NCI-H2171 treated with DMSO at 0.1 percent for 48 hours (cell line): ENCODE measurements at regions not wholly inside any gene's neighbourhood (a gene's known extent, or its start where the extent isn't known, plus 50 kb on each side); places are given as distances from the start of the nearest gene placed in this dataset.

Source experiments
- DNase-seq: peaks from one replicate; lab custom pipeline; 2025; lab: John Stamatoyannopoulos, UW

DNA sequence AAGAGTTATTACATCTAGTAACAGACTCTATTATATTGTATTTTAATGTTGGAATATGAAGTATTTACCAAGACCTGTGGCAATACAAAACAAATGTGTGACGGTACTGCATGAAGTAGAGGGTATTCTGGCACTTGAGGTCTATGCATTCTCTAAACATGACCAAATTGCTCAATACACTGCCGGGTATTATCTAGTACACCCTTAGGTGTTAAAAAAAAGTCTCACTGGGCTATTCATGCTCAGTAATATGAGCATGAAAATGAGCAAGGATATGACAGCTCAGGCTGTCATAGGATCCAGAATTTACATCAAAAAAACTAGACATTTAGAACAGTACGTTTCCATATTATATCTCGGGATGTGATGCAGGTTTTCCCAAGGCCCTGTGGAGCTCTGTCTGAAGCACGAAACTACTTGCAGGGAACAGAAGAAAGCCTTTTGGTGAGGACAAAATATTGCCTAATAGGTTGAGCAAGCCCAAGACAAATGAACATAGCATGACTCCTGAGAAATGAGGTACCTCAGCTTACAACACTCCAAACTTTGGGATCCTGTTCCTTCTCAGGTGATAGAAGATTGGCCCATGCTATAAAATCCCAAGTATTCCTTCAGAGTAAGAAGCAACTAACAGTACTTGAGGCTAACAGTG is 74.1 kb upstream of the MAOA start:
- DNase-seq = no peak

GRCh38 chrX:43582540-43582913 is 73.6 kb upstream of the MAOA start:
- DNase-seq = no peak

- DNase-seq = no peak
Observed at GRCh38 chrX:43585922-43586321, 70.2 kb upstream of the MAOA start.

DNA sequence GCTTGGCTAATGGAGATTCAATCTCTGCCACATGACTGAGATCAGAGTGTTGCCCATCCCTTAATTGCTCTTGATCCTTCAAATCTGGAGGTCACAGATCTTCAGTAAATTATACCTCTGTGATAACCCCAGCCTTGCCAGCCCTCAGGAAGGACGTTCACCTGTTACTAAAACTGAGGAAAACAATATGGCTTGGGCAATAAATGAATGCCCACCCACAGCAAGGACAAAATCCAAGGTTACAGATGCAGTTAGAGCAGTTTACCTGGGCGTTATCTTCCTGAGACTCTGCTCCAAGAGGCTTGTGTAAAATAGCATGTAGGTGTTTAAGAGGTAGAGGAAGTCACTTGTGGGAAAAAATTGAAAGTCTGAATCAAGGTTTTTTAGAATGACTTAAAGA is 69.3 kb upstream of the MAOA start:
- no peak for DNase-seq

GRCh38 chrX:43589735-43590134 is 66.4 kb upstream of the MAOA start:
- DNase-seq = no peak

GRCh38 chrX:43590150-43590549 is 65.9 kb upstream of the MAOA start:
- DNase-seq = no peak

DNA sequence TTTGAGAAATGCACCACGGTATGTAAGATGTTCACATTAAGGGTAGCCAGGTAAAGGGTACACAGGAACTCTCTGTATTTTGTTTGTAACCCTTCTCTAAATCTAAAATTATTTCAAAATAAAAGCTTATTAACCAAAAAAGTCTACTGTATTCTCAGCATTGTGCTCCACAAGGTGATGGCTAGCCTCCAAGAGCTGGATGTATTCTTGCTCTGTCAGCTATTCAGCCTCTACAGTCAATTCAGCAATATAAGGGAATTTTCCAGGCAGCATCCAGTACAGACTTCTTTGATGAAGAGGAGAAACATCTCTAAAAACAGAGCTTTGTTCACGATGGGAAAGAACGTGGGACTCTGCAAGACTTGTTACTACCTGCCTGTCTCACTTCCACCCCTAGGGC is 63.5 kb upstream of the MAOA start:
- no peak for DNase-seq

DNA sequence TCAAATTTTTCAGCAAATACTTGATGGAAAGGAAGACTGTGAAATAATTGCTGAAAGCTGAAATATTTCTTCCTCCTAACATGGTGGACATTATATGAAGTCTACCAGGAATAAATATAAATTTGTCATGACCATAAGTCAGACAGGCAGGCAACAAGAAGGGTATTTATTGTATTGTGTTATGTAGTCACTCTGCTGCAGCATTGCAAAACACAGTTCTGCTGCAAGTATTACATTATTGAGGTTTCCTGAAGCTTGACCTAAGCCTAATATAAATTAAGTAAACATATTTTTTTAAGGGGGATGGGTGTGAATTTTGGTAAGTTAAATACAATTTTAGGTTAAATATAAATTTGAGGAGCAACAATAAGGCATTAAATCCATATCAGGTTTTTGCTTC is 60.2 kb upstream of the MAOA start:
- DNase-seq = no peak

DNA sequence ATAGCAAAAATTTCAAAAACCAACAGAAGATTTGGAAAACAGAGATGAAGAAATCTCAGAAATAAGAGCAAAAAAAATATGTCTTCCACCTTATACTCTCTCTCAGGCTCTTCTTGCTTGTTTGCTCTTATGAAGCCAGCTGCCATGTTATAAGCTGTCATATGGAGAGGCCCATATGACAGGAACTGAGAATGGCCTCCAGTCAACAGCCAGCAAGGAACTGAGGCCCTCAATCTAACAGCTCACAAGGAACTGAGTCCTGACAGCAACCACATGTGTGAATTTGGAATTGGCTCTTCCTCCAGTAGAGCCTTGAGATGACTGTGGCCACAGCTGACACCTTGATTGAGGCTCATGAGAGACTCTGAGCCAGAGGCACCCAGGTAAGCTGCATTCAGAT is 51.3 kb upstream of the MAOA start:
- DNase-seq = no peak

- DNase-seq = no peak
Observed at GRCh38 chrX:43605351-43605750, 50.7 kb upstream of the MAOA start.
